WTC11 (cell line): ENCODE measurements at regions not wholly inside any gene's neighbourhood (a gene's known extent, or its start where the extent isn't known, plus 50 kb on each side); places are given as distances from the start of the nearest gene placed in this dataset.

Experiments used
- ATAC-seq: fragments of 200-7000 bp; cut with Tn5 transposase; 2 replicates; pipeline ENCODE4 v1.10.0; 2021; ENCODE audit warnings: mild to moderate bottlenecking, moderate library complexity
- CTCF ChIA-PET: fragments of 300-600 bp; sonication (Branson Sonifier 250); formaldehyde crosslinking; loops from one replicate; lab custom pipeline; 2021; ENCODE audit warnings: antibody characterized with exemption; lab: Charles Lee
- POLR2A ChIA-PET: fragments of 350-600 bp; sonication (Branson Sonifier 250); formaldehyde crosslinking; loops from one replicate; lab custom pipeline; 2021; ENCODE audit warnings: antibody characterized with exemption; lab: Charles Lee
- DNase-seq: peaks from one replicate; pipeline ENCODE4 v3.0.0; 2021; ENCODE audit warnings: low spot score
- H3K27ac Mint-ChIP-seq: 2 replicates; pipeline ENCODE4 v1.8.0; 2021; ENCODE audit warnings: mixed read lengths
- H3K27me3 Mint-ChIP-seq: 2 replicates; pipeline ENCODE4 v1.8.0; 2021; ENCODE audit warnings: low read depth, mild to moderate bottlenecking, moderate library complexity, mixed read lengths
- H3K36me3 Mint-ChIP-seq: 2 replicates; pipeline ENCODE4 v1.8.0; 2021; ENCODE audit warnings: mixed read lengths
- H3K4me1 Mint-ChIP-seq: 2 replicates; pipeline ENCODE4 v1.8.0; 2022; ENCODE audit warnings: mixed read lengths
- H3K4me3 Mint-ChIP-seq: 2 replicates; pipeline ENCODE4 v1.8.0; 2021; ENCODE audit warnings: mild to moderate bottlenecking, moderate library complexity, mixed read lengths
- H3K9me3 Mint-ChIP-seq: 2 replicates; pipeline ENCODE4 v1.8.0; 2021; ENCODE audit warnings: mixed read lengths
- ATF1 ChIP-seq: sonication (generic); formaldehyde crosslinking; IDR thresholded peaks from 2 replicates; pipeline ENCODE4 v1.8.1; 2023; ENCODE audit warnings: mild to moderate bottlenecking, moderate library complexity, missing genetic modification reagents
- ELF4 ChIP-seq: sonication (generic); formaldehyde crosslinking; IDR thresholded peaks from 2 replicates; pipeline ENCODE4 v1.8.1; 2022; ENCODE audit warnings: low read depth, mild to moderate bottlenecking, moderate library complexity, missing genetic modification reagents
- EMX1 ChIP-seq: fragments of 250-450 bp; sonication (Bioruptor Pico); IDR thresholded peaks from 2 replicates; pipeline ENCODE4 v1.8.0; 2021; ENCODE audit warnings: mild to moderate bottlenecking
- ETV6 ChIP-seq: sonication (generic); formaldehyde crosslinking; IDR thresholded peaks from 2 replicates; pipeline ENCODE4 v1.8.1; 2022; ENCODE audit warnings: mild to moderate bottlenecking, missing genetic modification reagents
- FOXJ3 ChIP-seq: sonication (generic); formaldehyde crosslinking; IDR thresholded peaks from 2 replicates; pipeline ENCODE4 v1.9.0; 2021; ENCODE audit warnings: missing genetic modification reagents, mild to moderate bottlenecking, borderline replicate concordance
- IRF2 ChIP-seq: sonication (generic); formaldehyde crosslinking; IDR thresholded peaks from 2 replicates; pipeline ENCODE4 v1.8.0; 2022; ENCODE audit warnings: low read depth, missing genetic modification reagents, borderline replicate concordance
- MXD4 ChIP-seq: fragments of 250-450 bp; sonication (Bioruptor Pico); IDR thresholded peaks from 2 replicates; pipeline ENCODE4 v1.8.0; 2021; ENCODE audit warnings: mild to moderate bottlenecking, moderate library complexity, borderline replicate concordance
- NFE2L1 ChIP-seq: sonication (generic); formaldehyde crosslinking; IDR thresholded peaks from 2 replicates; pipeline ENCODE4 v1.8.1; 2023; ENCODE audit warnings: missing genetic modification reagents
- NFYB ChIP-seq: sonication (generic); formaldehyde crosslinking; conservative IDR thresholded peaks from 2 replicates; pipeline ENCODE4 v1.8.0; 2022; ENCODE audit warnings: low read depth, missing genetic modification reagents
- NR2C2 ChIP-seq: sonication (generic); formaldehyde crosslinking; IDR thresholded peaks from 2 replicates; pipeline ENCODE4 v1.8.0; 2022; ENCODE audit warnings: mild to moderate bottlenecking, missing genetic modification reagents
- RELA ChIP-seq: sonication (generic); formaldehyde crosslinking; IDR thresholded peaks from 2 replicates; pipeline ENCODE4 v1.8.1; 2022; ENCODE audit warnings: missing genetic modification reagents, mild to moderate bottlenecking, borderline replicate concordance
- SMAD4 ChIP-seq: sonication (generic); formaldehyde crosslinking; IDR thresholded peaks from 2 replicates; pipeline ENCODE4 v1.8.0; 2022; ENCODE audit warnings: mild to moderate bottlenecking, missing genetic modification reagents
- SP1 ChIP-seq: sonication (generic); formaldehyde crosslinking; conservative IDR thresholded peaks from 2 replicates; pipeline ENCODE4 v1.8.1; 2022; ENCODE audit warnings: missing genetic modification reagents
- ZNF121 ChIP-seq: sonication (generic); formaldehyde crosslinking; IDR thresholded peaks from 2 replicates; pipeline ENCODE4 v1.8.0; 2023; ENCODE audit warnings: missing genetic modification reagents
- ZNF416 ChIP-seq: fragments of 250-450 bp; sonication (Bioruptor Pico); IDR thresholded peaks from 2 replicates; pipeline ENCODE4 v1.9.0; 2021; ENCODE audit warnings: mild to moderate bottlenecking, inconsistent platforms
- ZNF423 ChIP-seq: fragments of 250-450 bp; sonication (Bioruptor Pico); IDR thresholded peaks from 2 replicates; pipeline ENCODE4 v2.1.2; 2022; ENCODE audit warnings: mild to moderate bottlenecking, moderate library complexity
- TF ChIP-seq, protein P1 (sequence below): fragments of 250-450 bp; sonication (Bioruptor Pico); conservative IDR thresholded peaks from 2 replicates; pipeline ENCODE4 v1.9.0; 2021; ENCODE audit warnings: mild to moderate bottlenecking
- TF ChIP-seq, protein P2 (sequence below): fragments of 250-450 bp; sonication (Bioruptor Pico); IDR thresholded peaks from 2 replicates; pipeline ENCODE4 v1.9.0; 2021; ENCODE audit warnings: mild to moderate bottlenecking
- TF ChIP-seq, protein P3 (sequence below): fragments of 250-450 bp; sonication (Bioruptor Pico); IDR thresholded peaks from 2 replicates; pipeline ENCODE4 v1.9.0; 2021; ENCODE audit warnings: moderate library complexity, mild to moderate bottlenecking, inconsistent platforms, borderline replicate concordance
- TF ChIP-seq, protein P4 (sequence below): fragments of 200-600 bp; IDR thresholded peaks from 2 replicates; pipeline ENCODE4 v1.8.0; 2022; ENCODE audit warnings: antibody characterized with exemption
- TF ChIP-seq, protein P5 (sequence below): sonication (generic); formaldehyde crosslinking; conservative IDR thresholded peaks from 2 replicates; pipeline ENCODE4 v1.8.1; 2023; ENCODE audit warnings: mild to moderate bottlenecking, low read depth, missing genetic modification reagents, moderate library complexity

DNA sequence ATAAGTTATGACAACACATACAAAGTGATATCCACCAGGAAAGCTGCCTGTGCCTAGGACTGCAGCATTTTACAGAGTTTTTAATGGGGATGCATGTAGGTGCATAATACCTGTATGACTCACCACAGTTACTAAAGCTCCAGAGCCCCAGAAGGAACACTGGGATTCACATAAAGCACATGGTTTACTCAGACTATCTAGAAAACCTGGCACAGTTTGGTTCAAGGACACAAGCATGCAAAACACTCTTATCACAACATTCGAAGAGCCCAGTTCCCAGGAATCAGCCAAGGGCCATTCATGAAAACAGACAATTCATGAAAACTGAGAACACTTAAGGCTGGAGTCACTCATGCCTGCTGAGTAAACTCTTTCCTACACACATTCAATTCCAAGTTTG, 261.0 kb downstream of the PYDC2 start (continued):
- no peak for TF ChIP-seq FOXJ3 (CRISPR knock-in tag)
- no peak for TF ChIP-seq MXD4 (CRISPR knock-in tag)
- no peak for TF ChIP-seq NFYB (CRISPR knock-in tag)
- TF ChIP-seq ZNF416: no peak
- TF ChIP-seq, protein P1, sequence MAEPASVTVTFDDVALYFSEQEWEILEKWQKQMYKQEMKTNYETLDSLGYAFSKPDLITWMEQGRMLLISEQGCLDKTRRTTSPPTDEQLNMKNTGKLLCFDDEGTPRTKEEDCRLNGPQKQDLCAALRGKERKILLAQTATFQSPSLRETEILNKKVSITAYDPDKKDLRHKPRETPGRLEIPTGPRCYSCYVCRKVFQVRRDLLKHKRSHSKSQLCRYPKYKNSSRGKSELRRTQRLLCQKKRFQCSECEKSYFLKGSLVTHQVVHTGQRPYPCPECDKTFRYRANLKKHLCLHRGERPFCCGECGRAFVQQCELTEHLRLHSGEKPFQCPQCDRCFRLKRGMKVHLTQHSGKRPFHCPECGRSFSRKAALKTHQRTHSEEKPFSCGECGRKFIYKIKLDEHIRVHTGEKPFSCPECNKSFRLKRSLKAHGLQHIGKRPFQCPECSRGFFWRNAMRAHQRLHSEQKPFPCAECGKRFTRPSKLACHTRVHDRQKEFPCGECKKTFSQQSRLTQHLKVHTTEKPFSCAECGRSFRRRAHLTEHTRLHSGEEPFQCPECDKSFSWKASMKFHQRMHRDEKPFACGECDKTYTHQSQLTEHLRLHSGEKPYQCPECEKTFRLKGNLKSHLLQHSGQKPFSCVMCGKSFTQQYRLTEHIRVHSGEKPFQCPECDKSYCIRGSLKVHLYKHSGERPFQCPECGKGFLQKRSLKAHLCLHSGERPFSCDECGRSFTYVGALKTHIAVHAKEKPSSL: no peak
- TF ChIP-seq, all 79 proteins: peak for 0

DNA sequence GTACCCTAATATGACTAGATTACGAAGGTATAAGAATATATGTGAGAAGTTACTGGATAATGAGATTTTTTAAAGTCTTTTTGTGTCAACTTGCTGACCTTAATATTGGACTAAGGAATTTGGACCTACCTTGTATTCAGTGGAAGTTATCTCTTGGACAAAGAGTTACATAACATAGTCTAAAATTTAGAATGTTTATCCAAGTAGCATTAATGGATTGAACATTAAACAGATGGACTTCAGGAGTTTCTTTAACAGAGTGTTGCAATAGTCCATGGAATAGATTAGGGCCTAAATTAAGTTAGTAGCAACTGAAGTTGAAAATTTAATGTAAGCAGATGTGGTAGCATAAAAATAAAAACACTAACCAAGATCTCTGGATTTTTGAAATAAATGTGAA, 266.4 kb downstream of the PYDC2 start:
- H3K4me3 Mint-ChIP-seq: no peak overlapping the region
- ATAC-seq (no peak), DNase-seq (no peak)
- no peaks in the 10 kb centered on the region for H3K4me1 Mint-ChIP-seq
- no peak overlapping the region for H3K27ac Mint-ChIP-seq
- POLR2A ChIA-PET: no interaction called here
- no peak for TF ChIP-seq ZNF121
- TF ChIP-seq EMX1 (CRISPR knock-in tag): no peak
- no peak for TF ChIP-seq RELA (CRISPR knock-in tag)
- TF ChIP-seq ETV6 (CRISPR knock-in tag): no peak
- no peak for TF ChIP-seq SP1
- TF ChIP-seq SMAD4: no peak
- no peak for TF ChIP-seq ZNF423 (CRISPR knock-in tag)
- no peak for TF ChIP-seq ATF1 (CRISPR knock-in tag)
- TF ChIP-seq NFE2L1 (CRISPR knock-in tag): no peak
- TF ChIP-seq ELF4 (CRISPR knock-in tag): no peak
- TF ChIP-seq, protein P2, sequence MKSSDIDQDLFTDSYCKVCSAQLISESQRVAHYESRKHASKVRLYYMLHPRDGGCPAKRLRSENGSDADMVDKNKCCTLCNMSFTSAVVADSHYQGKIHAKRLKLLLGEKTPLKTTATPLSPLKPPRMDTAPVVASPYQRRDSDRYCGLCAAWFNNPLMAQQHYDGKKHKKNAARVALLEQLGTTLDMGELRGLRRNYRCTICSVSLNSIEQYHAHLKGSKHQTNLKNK (CRISPR knock-in tag): no peak
- TF ChIP-seq, protein P1: no peak
- TF ChIP-seq, protein P3, sequence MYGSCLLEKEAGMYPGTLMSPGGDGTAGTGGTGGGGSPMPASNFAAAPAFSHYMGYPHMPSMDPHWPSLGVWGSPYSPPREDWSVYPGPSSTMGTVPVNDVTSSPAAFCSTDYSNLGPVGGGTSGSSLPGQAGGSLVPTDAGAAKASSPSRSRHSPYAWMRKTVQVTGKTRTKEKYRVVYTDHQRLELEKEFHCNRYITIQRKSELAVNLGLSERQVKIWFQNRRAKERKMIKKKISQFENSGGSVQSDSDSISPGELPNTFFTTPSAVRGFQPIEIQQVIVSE (CRISPR knock-in tag): no peak
- no peak for TF ChIP-seq NR2C2 (CRISPR knock-in tag)
- H3K9me3 Mint-ChIP-seq: no peaks in the 10 kb centered on the region
- no peaks in the 10 kb centered on the region for H3K27me3 Mint-ChIP-seq
- no peaks in the 10 kb centered on the region for H3K36me3 Mint-ChIP-seq
- CTCF ChIA-PET: no interaction called here

DNA sequence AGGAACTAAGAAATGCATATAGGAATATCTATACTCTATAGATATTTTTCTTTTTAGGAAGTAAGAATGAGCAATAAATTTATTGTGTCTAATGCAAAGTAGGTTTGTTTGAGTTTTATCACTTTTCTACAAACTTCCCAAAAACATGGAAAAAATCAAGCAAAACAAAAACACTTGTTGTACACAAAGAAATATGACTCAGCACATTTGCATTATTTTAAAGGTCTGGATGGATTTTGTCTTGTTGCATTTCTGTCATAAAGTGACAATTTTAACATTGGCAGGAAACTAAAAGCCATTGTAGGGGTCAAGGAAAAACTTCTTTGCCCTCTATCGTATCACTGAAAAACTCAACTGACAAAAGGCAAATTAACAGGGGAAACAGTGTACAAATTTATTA, 267.2 kb downstream of the PYDC2 start:
- Mint-ChIP-seq H3K4me1 (no peaks in the 10 kb centered on the region), H3K36me3 (no peaks in the 10 kb centered on the region), H3K9me3 (no peaks in the 10 kb centered on the region), H3K27ac (no peak overlapping the region), H3K27me3 (no peaks in the 10 kb centered on the region), H3K4me3 (no peak overlapping the region)
- ChIA-PET POLR2A (no interaction called here), CTCF (no interaction called here)
- ATAC-seq (no peak), DNase-seq (no peak)
- TF ChIP-seq IRF2: no peak
- TF ChIP-seq, protein P4, sequence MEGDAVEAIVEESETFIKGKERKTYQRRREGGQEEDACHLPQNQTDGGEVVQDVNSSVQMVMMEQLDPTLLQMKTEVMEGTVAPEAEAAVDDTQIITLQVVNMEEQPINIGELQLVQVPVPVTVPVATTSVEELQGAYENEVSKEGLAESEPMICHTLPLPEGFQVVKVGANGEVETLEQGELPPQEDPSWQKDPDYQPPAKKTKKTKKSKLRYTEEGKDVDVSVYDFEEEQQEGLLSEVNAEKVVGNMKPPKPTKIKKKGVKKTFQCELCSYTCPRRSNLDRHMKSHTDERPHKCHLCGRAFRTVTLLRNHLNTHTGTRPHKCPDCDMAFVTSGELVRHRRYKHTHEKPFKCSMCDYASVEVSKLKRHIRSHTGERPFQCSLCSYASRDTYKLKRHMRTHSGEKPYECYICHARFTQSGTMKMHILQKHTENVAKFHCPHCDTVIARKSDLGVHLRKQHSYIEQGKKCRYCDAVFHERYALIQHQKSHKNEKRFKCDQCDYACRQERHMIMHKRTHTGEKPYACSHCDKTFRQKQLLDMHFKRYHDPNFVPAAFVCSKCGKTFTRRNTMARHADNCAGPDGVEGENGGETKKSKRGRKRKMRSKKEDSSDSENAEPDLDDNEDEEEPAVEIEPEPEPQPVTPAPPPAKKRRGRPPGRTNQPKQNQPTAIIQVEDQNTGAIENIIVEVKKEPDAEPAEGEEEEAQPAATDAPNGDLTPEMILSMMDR: no peak
- TF ChIP-seq, protein P5, sequence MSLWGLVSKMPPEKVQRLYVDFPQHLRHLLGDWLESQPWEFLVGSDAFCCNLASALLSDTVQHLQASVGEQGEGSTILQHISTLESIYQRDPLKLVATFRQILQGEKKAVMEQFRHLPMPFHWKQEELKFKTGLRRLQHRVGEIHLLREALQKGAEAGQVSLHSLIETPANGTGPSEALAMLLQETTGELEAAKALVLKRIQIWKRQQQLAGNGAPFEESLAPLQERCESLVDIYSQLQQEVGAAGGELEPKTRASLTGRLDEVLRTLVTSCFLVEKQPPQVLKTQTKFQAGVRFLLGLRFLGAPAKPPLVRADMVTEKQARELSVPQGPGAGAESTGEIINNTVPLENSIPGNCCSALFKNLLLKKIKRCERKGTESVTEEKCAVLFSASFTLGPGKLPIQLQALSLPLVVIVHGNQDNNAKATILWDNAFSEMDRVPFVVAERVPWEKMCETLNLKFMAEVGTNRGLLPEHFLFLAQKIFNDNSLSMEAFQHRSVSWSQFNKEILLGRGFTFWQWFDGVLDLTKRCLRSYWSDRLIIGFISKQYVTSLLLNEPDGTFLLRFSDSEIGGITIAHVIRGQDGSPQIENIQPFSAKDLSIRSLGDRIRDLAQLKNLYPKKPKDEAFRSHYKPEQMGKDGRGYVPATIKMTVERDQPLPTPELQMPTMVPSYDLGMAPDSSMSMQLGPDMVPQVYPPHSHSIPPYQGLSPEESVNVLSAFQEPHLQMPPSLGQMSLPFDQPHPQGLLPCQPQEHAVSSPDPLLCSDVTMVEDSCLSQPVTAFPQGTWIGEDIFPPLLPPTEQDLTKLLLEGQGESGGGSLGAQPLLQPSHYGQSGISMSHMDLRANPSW (CRISPR knock-in tag): no peak
